T-cell (primary cell): ENCODE measurements at regions not wholly inside any gene's neighbourhood (a gene's known extent, or its start where the extent isn't known, plus 50 kb on each side); places are given as distances from the start of the nearest gene placed in this dataset.

Source experiments
- ATAC-seq, 4 experiments: fragments of 200-7000 bp in 3 of 4; fragments of 150-1000 bp in 1 of 4; cut with Tn5 transposase; replicated peaks in 1 of 4; 1 replicate in 3 of 4; 2 replicates in 1 of 4; pipeline ENCODE4 v1.10.0; 2021; ENCODE audit warnings: moderate library complexity in 3 of 4, mild to moderate bottlenecking in 2 of 4, moderate number of reproducible peaks in 1 of 4
- CTCF ChIA-PET, 2 donors: fragments of 300-600 bp; sonication (Branson Sonifier 250); formaldehyde crosslinking; loops; one replicate each; lab custom pipeline; 2022; ENCODE audit warnings: antibody characterized with exemption in 2 of 2; lab: Charles Lee
- POLR2A ChIA-PET, 2 donors: fragments of 300-600 bp; sonication (Branson Sonifier 250); formaldehyde crosslinking; loops; one replicate each; lab custom pipeline; 2022; ENCODE audit warnings: antibody characterized with exemption in 2 of 2; lab: Charles Lee
- DNase-seq, 35 experiments: peaks; one replicate each; pipeline versions ENCODE4 v3.0.0 to v3.0.0-alpha.2; 2013 to 2023
- H3K27ac ChIP-seq: one replicate; pipeline ENCODE4 v1.5.1; 2013; ENCODE audit warnings: low read length
- H3K27me3 ChIP-seq, 2 experiments: replicated peaks in 1 of 2; 1 replicate in 1 of 2; 2 replicates in 1 of 2; pipeline versions ENCODE4 v1.6.1 to v1.7.0; 2013; ENCODE audit warnings: low read length in 1 of 2, mixed read lengths in 1 of 2; ENCODE audit not compliant: control insufficient read depth in 2 of 2, insufficient read depth in 2 of 2; ENCODE audit errors: extremely low read depth in 1 of 2
- H3K36me3 ChIP-seq, 2 donors: 1 replicate in 1 of 2; 2 replicates in 1 of 2; pipeline versions ENCODE4 v1.6.1 to v1.7.0; 2013; ENCODE audit warnings: low read length in 1 of 2; ENCODE audit not compliant: control insufficient read depth in 2 of 2, insufficient read depth in 1 of 2; ENCODE audit errors: extremely low read depth in 1 of 2
- H3K4me1 ChIP-seq, 2 experiments: 1 replicate in 1 of 2; 2 replicates in 1 of 2; pipeline versions ENCODE4 v1.6.1 to v1.7.0; 2013; ENCODE audit warnings: low read length in 2 of 2, mixed read lengths in 1 of 2; ENCODE audit not compliant: insufficient read depth in 2 of 2, control insufficient read depth in 1 of 2; ENCODE audit errors: extremely low read depth in 1 of 2
- H3K4me3 ChIP-seq, 2 donors: 1 replicate in 1 of 2; 2 replicates in 1 of 2; pipeline versions ENCODE4 v1.5.1 to v1.7.0; 2013; ENCODE audit warnings: mild to moderate bottlenecking in 2 of 2, low read length in 1 of 2, moderate library complexity in 1 of 2; ENCODE audit not compliant: control insufficient read depth in 1 of 2; ENCODE audit errors: extremely low read depth in 1 of 2
- H3K9me3 ChIP-seq: 2 replicates; pipeline ENCODE4 v1.7.0; 2013
- H3K27ac Mint-ChIP-seq, 2 donors: one replicate each; pipeline ENCODE4 v1.8.0; 2020 to 2021; ENCODE audit warnings: mild to moderate bottlenecking in 2 of 2, mixed read lengths in 2 of 2
- H3K27me3 Mint-ChIP-seq, 2 donors: one replicate each; pipeline ENCODE4 v1.8.0; 2021 to 2022; ENCODE audit warnings: mixed read lengths in 2 of 2
- H3K36me3 Mint-ChIP-seq: one replicate; pipeline ENCODE4 v1.8.0; 2021; ENCODE audit warnings: mixed read lengths
- H3K4me1 Mint-ChIP-seq, 3 donors: one replicate each; pipeline ENCODE4 v1.8.0; 2020 to 2022; ENCODE audit warnings: mixed read lengths in 3 of 3, mild to moderate bottlenecking in 1 of 3
- H3K4me3 Mint-ChIP-seq, 3 donors: one replicate each; pipeline ENCODE4 v1.8.0; 2020 to 2022; ENCODE audit warnings: mild to moderate bottlenecking in 3 of 3, mixed read lengths in 3 of 3, moderate library complexity in 3 of 3
- H3K9me3 Mint-ChIP-seq, 3 donors: one replicate each; pipeline ENCODE4 v1.8.0; 2020 to 2022; ENCODE audit warnings: mixed read lengths in 3 of 3
- WGBS: methylation state at CpG from one replicate; pipeline ENCODE4 v1.1.5; 2013; ENCODE audit warnings: missing lambda C conversion rate; ENCODE audit not compliant: insufficient coverage; 5-methylcytosine and 5-hydroxymethylcytosine counted together

DNA sequence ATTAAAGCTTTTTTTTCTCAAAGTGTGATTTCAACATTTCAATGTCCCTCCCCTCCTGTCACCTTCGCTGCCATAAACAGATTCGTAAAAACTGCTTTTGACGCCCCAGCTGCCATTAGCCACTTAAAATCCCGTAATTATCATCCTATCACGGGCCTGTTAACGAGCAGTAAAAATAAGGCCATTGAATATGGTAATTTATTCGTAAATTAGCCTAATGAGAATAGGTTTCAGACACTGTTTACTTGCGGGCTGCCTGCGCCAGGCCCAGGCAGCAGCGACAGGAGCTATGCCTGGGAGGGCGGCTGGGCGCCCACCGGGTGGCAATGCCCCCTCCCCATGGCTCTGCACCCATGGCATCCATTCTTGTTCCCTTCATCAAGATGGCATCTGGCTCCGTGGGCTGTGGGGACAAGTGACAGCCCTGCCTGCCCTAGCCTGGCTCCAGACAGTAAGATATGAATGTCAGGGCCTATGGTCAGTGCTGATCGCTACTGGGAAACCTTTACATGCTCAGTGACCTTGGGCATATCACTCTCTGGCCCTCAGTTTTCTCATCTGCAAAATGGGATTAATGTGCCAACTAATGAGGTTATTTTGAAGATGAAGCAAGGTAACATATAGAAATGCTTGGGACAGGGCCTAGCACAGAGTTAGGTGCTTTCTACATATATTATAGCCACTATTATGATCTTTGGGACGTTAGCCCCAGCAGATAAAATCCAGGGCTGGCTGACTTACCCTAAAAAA, 500.8 kb downstream of the MN1 start:
- peaks cover 0 to 25% of the 10 kb centered on the region in 2 experiments for H3K27me3 ChIP-seq
- peaks cover 0 to 5% (median 0%) of the 10 kb centered on the region in 3 donors for H3K9me3 Mint-ChIP-seq
- no peak for DNase-seq
- POLR2A ChIA-PET, result interaction anchor here in 1 of 2 donors (0.6 kb wide), 1 partner anchor 515 kb away, joined by 8 read pairs; no protein-coding TSS in a partner anchor
- H3K4me3 Mint-ChIP-seq, result no peak overlapping the region
- H3K36me3 Mint-ChIP-seq, result no peaks in the 10 kb centered on the region
- peaks cover 0 to 7% (median 0%) of the 10 kb centered on the region in 3 donors for H3K4me1 Mint-ChIP-seq
- H3K36me3 ChIP-seq, result no peaks in the 10 kb centered on the region
- no peaks in the 10 kb centered on the region for H3K4me1 ChIP-seq
- H3K27ac Mint-ChIP-seq, result no peak overlapping the region
- no peak overlapping the region for H3K27ac ChIP-seq
- no peaks in the 10 kb centered on the region for H3K9me3 ChIP-seq
- WGBS, result 89% methylated on average over 9 of the region's 16 CpGs
- CTCF ChIA-PET, result no interaction called here
- H3K27me3 Mint-ChIP-seq, result peaks cover 42 to 43% of the 10 kb centered on the region in 2 donors
- H3K4me3 ChIP-seq, result no peak overlapping the region
- no peak for ATAC-seq

DNA sequence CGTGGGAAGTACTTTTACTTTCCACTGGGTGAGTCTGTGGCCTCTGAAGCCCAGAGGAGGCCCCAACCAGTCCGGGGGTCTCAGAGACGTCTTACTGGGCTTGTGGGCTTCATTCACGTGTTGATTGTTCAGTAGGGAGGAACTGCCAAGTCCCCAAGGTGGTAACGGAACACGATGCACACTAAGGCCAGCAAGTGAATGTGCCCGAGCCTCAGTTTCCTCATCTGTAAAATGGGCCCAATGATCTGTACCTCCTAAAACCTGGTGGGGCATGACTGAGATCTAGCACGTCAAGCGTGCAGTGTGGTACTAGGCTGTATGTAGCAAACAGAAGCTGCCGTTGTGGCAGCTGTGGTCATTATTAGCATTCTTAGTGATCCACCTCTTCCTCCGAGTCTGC, 499.1 kb downstream of the MN1 start:
- H3K9me3 ChIP-seq, result no peaks in the 10 kb centered on the region
- Mint-ChIP-seq H3K36me3 (no peaks in the 10 kb centered on the region), H3K4me1 (peaks cover 0 to 7% (median 0%) of the 10 kb centered on the region in 3 donors), H3K4me3 (no peak overlapping the region), H3K9me3 (peaks cover 0 to 5% (median 0%) of the 10 kb centered on the region in 3 donors), H3K27me3 (peaks cover 26 to 28% of the 10 kb centered on the region in 2 donors), H3K27ac (no peak overlapping the region)
- ATAC-seq (no peak), DNase-seq (no peak)
- 84% methylated on average over 10 of the region's 11 CpGs for WGBS
- H3K4me1 ChIP-seq, result no peaks in the 10 kb centered on the region
- H3K36me3 ChIP-seq, result no peaks in the 10 kb centered on the region
- POLR2A ChIA-PET, result no interaction called here
- no peak overlapping the region for H3K4me3 ChIP-seq
- CTCF ChIA-PET, result no interaction called here
- no peak overlapping the region for H3K27ac ChIP-seq
- peaks cover 0 to 18% of the 10 kb centered on the region in 2 experiments for H3K27me3 ChIP-seq

DNA sequence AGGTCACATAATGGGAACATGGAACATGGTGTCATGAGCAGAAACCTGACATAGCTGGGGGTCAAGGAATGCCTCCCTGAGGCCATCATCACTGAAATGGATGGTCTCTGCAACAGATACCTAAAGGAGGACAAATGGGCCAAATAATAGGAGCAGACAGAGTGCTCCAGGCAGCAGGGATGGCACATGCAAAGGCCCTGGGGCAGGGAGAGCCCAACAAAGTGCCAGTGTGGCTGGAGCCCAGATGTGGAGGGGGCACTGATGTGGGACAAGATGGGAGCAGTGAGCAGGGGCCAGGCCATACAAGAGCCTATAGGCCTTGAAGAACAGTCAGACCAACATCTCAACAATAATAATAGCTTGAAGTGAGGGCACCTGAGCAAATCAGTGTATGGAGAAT, 497.8 kb downstream of the MN1 start:
- ATAC-seq, result no peak
- Mint-ChIP-seq H3K27me3 (peaks cover 14 to 19% of the 10 kb centered on the region in 2 donors), H3K4me3 (no peak overlapping the region), H3K4me1 (peaks cover 0 to 5% (median 0%) of the 10 kb centered on the region in 3 donors), H3K9me3 (peaks cover 0 to 12% (median under 1%) of the 10 kb centered on the region in 3 donors), H3K36me3 (no peaks in the 10 kb centered on the region), H3K27ac (no peak overlapping the region)
- Histone ChIP-seq H3K27me3 (peaks cover 0 to 12% of the 10 kb centered on the region in 2 experiments), H3K27ac (no peak overlapping the region), H3K4me3 (no peak overlapping the region), H3K4me1 (no peaks in the 10 kb centered on the region), H3K9me3 (no peaks in the 10 kb centered on the region), H3K36me3 (no peaks in the 10 kb centered on the region)
- no peak for DNase-seq
- ChIA-PET CTCF (no interaction called here), POLR2A (no interaction called here)

DNA sequence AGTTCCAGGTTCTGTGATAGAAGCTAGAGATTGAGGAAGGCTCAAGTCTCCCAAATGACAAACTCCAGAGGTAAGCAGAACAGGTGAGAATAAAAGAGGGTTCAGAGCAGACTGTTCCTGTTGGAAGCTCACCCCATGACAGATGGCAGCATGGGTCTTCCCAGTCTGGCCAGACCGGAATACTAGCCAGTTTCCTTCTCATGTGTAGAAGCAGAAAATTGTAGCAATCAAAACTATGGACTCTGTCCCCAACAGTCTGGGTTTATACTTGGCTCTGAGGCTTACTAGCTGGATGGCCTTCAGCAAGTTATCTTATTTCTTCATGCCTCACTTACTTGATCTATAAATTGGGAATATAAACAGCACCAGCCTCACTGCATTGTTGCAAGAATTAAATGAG, 494.8 kb downstream of the MN1 start:
- Histone ChIP-seq H3K36me3 (no peaks in the 10 kb centered on the region), H3K9me3 (no peaks in the 10 kb centered on the region), H3K4me1 (no peaks in the 10 kb centered on the region), H3K27ac (no peak overlapping the region), H3K27me3 (peaks cover 0 to 11% of the 10 kb centered on the region in 2 experiments), H3K4me3 (no peak overlapping the region)
- DNase-seq (no peak), ATAC-seq (no peak)
- no peaks in the 10 kb centered on the region for H3K36me3 Mint-ChIP-seq
- H3K9me3 Mint-ChIP-seq, result peaks cover 0 to 12% (median 3%) of the 10 kb centered on the region in 3 donors
- H3K27ac Mint-ChIP-seq, result no peak overlapping the region
- POLR2A ChIA-PET, result no interaction called here
- H3K4me3 Mint-ChIP-seq, result no peak overlapping the region
- H3K4me1 Mint-ChIP-seq, result no peaks in the 10 kb centered on the region
- peaks cover 4 to 11% of the 10 kb centered on the region in 2 donors for H3K27me3 Mint-ChIP-seq
- 71% methylated on average over 1 of the region's 1 CpG for WGBS
- CTCF ChIA-PET, result no interaction called here

DNA sequence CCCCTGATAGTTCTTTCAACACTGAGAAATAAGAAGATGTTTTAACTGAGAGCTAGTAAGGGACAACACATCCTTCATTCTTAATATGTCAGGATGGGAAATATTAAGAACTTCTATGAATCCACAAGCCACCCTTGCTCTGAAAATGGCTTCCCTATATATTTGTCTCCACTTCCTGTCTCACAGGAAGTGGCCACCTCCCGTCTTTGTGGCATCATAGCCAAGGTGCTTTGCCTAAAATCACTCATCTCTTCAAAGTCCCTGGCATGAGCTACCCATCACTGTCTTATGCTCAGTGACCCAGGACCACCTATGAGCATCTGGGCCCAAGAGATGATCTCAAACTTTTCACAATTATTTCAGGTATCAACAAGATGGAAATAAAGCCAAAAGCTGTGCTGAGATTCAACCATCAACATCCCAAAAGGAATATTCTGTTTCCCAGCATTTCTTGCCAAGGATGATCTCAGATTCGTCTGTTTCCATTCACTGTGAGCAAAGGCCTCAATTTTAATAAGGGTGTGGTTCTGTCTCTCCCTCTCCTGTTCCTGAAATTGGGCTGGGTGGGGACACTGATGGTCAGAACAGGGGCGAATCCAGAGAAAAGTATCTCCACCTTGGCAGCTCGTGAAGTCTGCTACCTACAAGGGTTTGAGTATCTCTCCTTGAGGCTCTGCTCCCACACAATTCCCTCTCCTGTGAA, 493.9 kb downstream of the MN1 start:
- H3K27me3 ChIP-seq, result peaks cover 0 to 11% of the 10 kb centered on the region in 2 experiments

DNA sequence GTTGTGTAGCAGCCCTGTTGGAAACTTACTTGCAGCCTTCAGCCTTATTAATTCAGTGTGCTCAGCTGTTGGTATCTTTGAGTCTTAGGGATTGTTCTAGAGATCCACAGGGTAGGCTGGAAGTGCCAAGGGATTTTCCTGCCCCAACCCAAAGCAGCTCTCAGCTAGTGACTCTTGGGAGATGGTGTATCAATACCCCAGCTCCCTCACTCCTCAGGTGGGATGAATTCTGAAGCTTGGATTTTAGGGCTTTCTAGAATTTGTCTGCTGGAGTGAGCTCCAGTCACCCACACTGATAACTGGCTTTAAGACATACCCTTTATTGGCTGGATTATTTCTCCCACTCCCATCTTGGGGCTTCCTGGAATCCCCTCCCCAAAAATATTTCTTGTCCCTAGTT, 493.0 kb downstream of the MN1 start:
- H3K27ac Mint-ChIP-seq, result no peak overlapping the region
- no peaks in the 10 kb centered on the region for H3K4me1 Mint-ChIP-seq
- H3K36me3 Mint-ChIP-seq, result no peaks in the 10 kb centered on the region
- no peak overlapping the region for H3K4me3 Mint-ChIP-seq
- ATAC-seq (no peak), DNase-seq (no peak)
- no peak overlapping the region for H3K27ac ChIP-seq
- peaks cover 0 to 12% (median 3%) of the 10 kb centered on the region in 3 donors for H3K9me3 Mint-ChIP-seq
- H3K4me3 ChIP-seq, result no peak overlapping the region
- ChIA-PET CTCF (no interaction called here), POLR2A (no interaction called here)
- peaks cover 2 to 10% of the 10 kb centered on the region in 2 donors for H3K27me3 Mint-ChIP-seq
- H3K4me1 ChIP-seq, result no peaks in the 10 kb centered on the region
- H3K36me3 ChIP-seq, result no peaks in the 10 kb centered on the region
- H3K27me3 ChIP-seq, result peaks cover 0 to 8% of the 10 kb centered on the region in 2 experiments
- no peaks in the 10 kb centered on the region for H3K9me3 ChIP-seq

More for the DNA sequence above, 493.9 kb downstream of the MN1 start:
- H3K36me3 ChIP-seq, result no peaks in the 10 kb centered on the region
- no peak overlapping the region for H3K27ac ChIP-seq
- no peaks in the 10 kb centered on the region for H3K4me1 ChIP-seq
- no peak for ATAC-seq
- peaks cover 2 to 11% of the 10 kb centered on the region in 2 donors for H3K27me3 Mint-ChIP-seq
- H3K36me3 Mint-ChIP-seq, result no peaks in the 10 kb centered on the region
- no peak overlapping the region for H3K4me3 Mint-ChIP-seq
- no peaks in the 10 kb centered on the region for H3K9me3 ChIP-seq
- H3K4me3 ChIP-seq, result no peak overlapping the region
- POLR2A ChIA-PET, result no interaction called here
- no peak for DNase-seq
- H3K9me3 Mint-ChIP-seq, result peaks cover 0 to 12% (median 3%) of the 10 kb centered on the region in 3 donors
- CTCF ChIA-PET, result no interaction called here
- H3K27ac Mint-ChIP-seq, result no peak overlapping the region
- no peaks in the 10 kb centered on the region for H3K4me1 Mint-ChIP-seq
- WGBS, result 0% methylated on average over 1 of the region's 4 CpGs
